GM23338 (cell line): ENCODE measurements at regions not wholly inside any gene's neighbourhood (a gene's known extent, or its start where the extent isn't known, plus 50 kb on each side); places are given as distances from the start of the nearest gene placed in this dataset.

Source experiments
- ATAC-seq: fragments of 200-7000 bp; cut with Tn5 transposase; 3 replicates; pipeline ENCODE4 v1.9.1; 2020
- DNase-seq: peaks from one replicate; pipeline ENCODE4 v3.0.0-alpha.2; 2015; ENCODE audit warnings: low spot score
- H2AFZ ChIP-seq: fragments of 200-600 bp; sonication (generic); 2 replicates; pipeline ENCODE4 v1.8.0; 2016; ENCODE audit warnings: antibody characterized with exemption, mild to moderate bottlenecking, moderate library complexity
- H3F3A ChIP-seq: fragments of 200-600 bp; sonication (generic); replicated peaks from 2 replicates; pipeline ENCODE4 v1.8.0; 2017; ENCODE audit warnings: antibody characterized with exemption, mixed run types, low read depth
- H3K27ac ChIP-seq: fragments of 200-600 bp; sonication (generic); 2 replicates; pipeline ENCODE4 v1.6.1; 2016; ENCODE audit warnings: low read depth
- H3K27me3 ChIP-seq: fragments of 200-600 bp; sonication (generic); 2 replicates; pipeline ENCODE4 v1.8.0; 2016; ENCODE audit warnings: mild to moderate bottlenecking, mixed run types, moderate library complexity; ENCODE audit not compliant: insufficient read depth
- H3K36me3 ChIP-seq: fragments of 200-600 bp; sonication (generic); 2 replicates; pipeline ENCODE4 v1.8.0; 2016; ENCODE audit warnings: mild to moderate bottlenecking; ENCODE audit not compliant: insufficient read depth
- H3K4me1 ChIP-seq: fragments of 200-600 bp; sonication (generic); 2 replicates; pipeline ENCODE4 v1.8.0; 2016; ENCODE audit warnings: mild to moderate bottlenecking, moderate library complexity; ENCODE audit not compliant: insufficient read depth
- H3K4me2 ChIP-seq: fragments of 200-600 bp; sonication (generic); 2 replicates; pipeline ENCODE4 v1.7.1; 2017; ENCODE audit warnings: mixed run types
- H3K4me3 ChIP-seq: fragments of 200-600 bp; sonication (generic); 2 replicates; pipeline ENCODE4 v1.6.1; 2016; ENCODE audit warnings: mixed run types
- H3K79me2 ChIP-seq: fragments of 200-600 bp; sonication (generic); replicated peaks from 2 replicates; pipeline ENCODE4 v1.8.0; 2017; ENCODE audit warnings: mild to moderate bottlenecking; ENCODE audit not compliant: insufficient read depth
- H3K9me2 ChIP-seq: fragments of 200-600 bp; sonication (generic); 2 replicates; pipeline ENCODE4 v1.8.0; 2017; ENCODE audit not compliant: insufficient read depth
- H4K20me1 ChIP-seq: fragments of 200-600 bp; sonication (generic); replicated peaks from 2 replicates; pipeline ENCODE4 v1.8.0; 2017; ENCODE audit warnings: mild to moderate bottlenecking; ENCODE audit not compliant: insufficient read depth
- H3K27ac Mint-ChIP-seq: 2 replicates; pipeline ENCODE4 v1.8.0; 2020; ENCODE audit warnings: inconsistent platforms, mild to moderate bottlenecking, moderate library complexity, mixed read lengths
- H3K27me3 Mint-ChIP-seq: 3 replicates; pipeline ENCODE4 v1.8.0; 2022; ENCODE audit warnings: low read depth, mild to moderate bottlenecking, moderate library complexity, mixed read lengths, inconsistent platforms; ENCODE audit not compliant: insufficient read depth, poor library complexity
- H3K36me3 Mint-ChIP-seq: 3 replicates; pipeline ENCODE4 v1.8.0; 2021; ENCODE audit warnings: low read depth, mild to moderate bottlenecking, inconsistent platforms, moderate library complexity, mixed read lengths
- H3K4me1 Mint-ChIP-seq: 3 replicates; pipeline ENCODE4 v1.8.0; 2020; ENCODE audit warnings: mild to moderate bottlenecking, inconsistent platforms, mixed read lengths
- H3K4me3 Mint-ChIP-seq: 3 replicates; pipeline ENCODE4 v1.8.0; 2021; ENCODE audit warnings: moderate library complexity, mild to moderate bottlenecking, inconsistent platforms, mixed read lengths
- H3K9me3 Mint-ChIP-seq: 3 replicates; pipeline ENCODE4 v1.8.0; 2020; ENCODE audit warnings: moderate library complexity, mild to moderate bottlenecking, inconsistent platforms, mixed read lengths
- EZH2 ChIP-seq: fragments of 200-600 bp; sonication (generic); IDR thresholded peaks from one replicate; pipeline ENCODE4 v1.8.0; 2017; ENCODE audit warnings: antibody characterized with exemption, mild to moderate bottlenecking, low read depth; ENCODE audit not compliant: unreplicated experiment
- POLR2AphosphoS5 ChIP-seq: IDR thresholded peaks from 2 replicates; pipeline ENCODE4 v1.6.1; 2016; ENCODE audit warnings: antibody characterized with exemption, low read depth
- ZNF114 ChIP-seq: fragments of 250-450 bp; sonication (Bioruptor Pico); IDR thresholded peaks from 2 replicates; pipeline ENCODE4 v1.5.0; 2020; ENCODE audit warnings: mild to moderate bottlenecking, moderate library complexity
- TF ChIP-seq, protein P1 (sequence below), 2 experiments: fragments of 200-600 bp in 1 of 2; sonication (generic) in 1 of 2; conservative IDR thresholded peaks; 2 replicates each; pipeline versions ENCODE4 v1.5.1 to v1.6.1; 2016 to 2017; ENCODE audit warnings: antibody characterized with exemption in 2 of 2, low read depth in 2 of 2, mild to moderate bottlenecking in 2 of 2, moderate library complexity in 1 of 2
- TF ChIP-seq, protein P2 (sequence below): fragments of 250-450 bp; sonication (Bioruptor Pico); IDR thresholded peaks from 2 replicates; pipeline ENCODE4 v1.5.0; 2020; ENCODE audit warnings: mild to moderate bottlenecking, moderate library complexity

DNA sequence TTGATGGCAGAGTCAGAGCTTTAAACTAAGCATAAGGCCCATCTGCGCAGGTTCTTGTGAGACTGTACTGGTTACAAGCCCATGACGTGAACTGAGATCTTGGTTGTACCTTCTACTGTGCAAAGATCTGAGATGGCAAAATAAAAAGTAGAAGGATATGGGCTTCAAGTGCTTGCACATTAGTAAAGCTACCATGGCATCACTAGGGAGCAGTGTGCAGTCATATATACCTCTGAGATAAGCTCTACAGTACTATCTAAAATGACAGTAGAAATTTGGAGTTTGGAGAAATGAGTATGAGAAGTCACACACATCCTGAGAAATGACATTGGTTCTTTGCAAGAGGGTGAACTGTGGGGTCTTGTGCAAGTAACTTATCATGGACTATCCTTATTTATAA, 408.2 kb upstream of the PRR16 start:
- H3K4me3 ChIP-seq = no peak overlapping the region
- Mint-ChIP-seq H3K27ac (no peak overlapping the region), H3K4me3 (no peak overlapping the region), H3K27me3 (no peaks in the 10 kb centered on the region), H3K9me3 (no peaks in the 10 kb centered on the region), H3K36me3 (no peaks in the 10 kb centered on the region), H3K4me1 (peaks cover 3% of the 10 kb centered on the region; the same call in 1 of the 3 replicates)
- ATAC-seq (no peak), DNase-seq (no peak)
- no peaks in the 10 kb centered on the region for H3K9me2 ChIP-seq
- no peaks in the 10 kb centered on the region for H3K36me3 ChIP-seq
- no peaks in the 10 kb centered on the region for H3K79me2 ChIP-seq
- TF ChIP-seq, protein P1, sequence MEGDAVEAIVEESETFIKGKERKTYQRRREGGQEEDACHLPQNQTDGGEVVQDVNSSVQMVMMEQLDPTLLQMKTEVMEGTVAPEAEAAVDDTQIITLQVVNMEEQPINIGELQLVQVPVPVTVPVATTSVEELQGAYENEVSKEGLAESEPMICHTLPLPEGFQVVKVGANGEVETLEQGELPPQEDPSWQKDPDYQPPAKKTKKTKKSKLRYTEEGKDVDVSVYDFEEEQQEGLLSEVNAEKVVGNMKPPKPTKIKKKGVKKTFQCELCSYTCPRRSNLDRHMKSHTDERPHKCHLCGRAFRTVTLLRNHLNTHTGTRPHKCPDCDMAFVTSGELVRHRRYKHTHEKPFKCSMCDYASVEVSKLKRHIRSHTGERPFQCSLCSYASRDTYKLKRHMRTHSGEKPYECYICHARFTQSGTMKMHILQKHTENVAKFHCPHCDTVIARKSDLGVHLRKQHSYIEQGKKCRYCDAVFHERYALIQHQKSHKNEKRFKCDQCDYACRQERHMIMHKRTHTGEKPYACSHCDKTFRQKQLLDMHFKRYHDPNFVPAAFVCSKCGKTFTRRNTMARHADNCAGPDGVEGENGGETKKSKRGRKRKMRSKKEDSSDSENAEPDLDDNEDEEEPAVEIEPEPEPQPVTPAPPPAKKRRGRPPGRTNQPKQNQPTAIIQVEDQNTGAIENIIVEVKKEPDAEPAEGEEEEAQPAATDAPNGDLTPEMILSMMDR (conservative IDR thresholded peaks at IDR 0.05; ENCODE audit: low read depth in 2 of 2) = peak in 1 of 2 experiments; percentile 14; a peak in 2 of 4 replicates
- TF ChIP-seq EZH2 (no peak), POLR2AphosphoS5 (no peak), ZNF114 (CRISPR knock-in tag) (no peak)
- TF ChIP-seq, protein P2, sequence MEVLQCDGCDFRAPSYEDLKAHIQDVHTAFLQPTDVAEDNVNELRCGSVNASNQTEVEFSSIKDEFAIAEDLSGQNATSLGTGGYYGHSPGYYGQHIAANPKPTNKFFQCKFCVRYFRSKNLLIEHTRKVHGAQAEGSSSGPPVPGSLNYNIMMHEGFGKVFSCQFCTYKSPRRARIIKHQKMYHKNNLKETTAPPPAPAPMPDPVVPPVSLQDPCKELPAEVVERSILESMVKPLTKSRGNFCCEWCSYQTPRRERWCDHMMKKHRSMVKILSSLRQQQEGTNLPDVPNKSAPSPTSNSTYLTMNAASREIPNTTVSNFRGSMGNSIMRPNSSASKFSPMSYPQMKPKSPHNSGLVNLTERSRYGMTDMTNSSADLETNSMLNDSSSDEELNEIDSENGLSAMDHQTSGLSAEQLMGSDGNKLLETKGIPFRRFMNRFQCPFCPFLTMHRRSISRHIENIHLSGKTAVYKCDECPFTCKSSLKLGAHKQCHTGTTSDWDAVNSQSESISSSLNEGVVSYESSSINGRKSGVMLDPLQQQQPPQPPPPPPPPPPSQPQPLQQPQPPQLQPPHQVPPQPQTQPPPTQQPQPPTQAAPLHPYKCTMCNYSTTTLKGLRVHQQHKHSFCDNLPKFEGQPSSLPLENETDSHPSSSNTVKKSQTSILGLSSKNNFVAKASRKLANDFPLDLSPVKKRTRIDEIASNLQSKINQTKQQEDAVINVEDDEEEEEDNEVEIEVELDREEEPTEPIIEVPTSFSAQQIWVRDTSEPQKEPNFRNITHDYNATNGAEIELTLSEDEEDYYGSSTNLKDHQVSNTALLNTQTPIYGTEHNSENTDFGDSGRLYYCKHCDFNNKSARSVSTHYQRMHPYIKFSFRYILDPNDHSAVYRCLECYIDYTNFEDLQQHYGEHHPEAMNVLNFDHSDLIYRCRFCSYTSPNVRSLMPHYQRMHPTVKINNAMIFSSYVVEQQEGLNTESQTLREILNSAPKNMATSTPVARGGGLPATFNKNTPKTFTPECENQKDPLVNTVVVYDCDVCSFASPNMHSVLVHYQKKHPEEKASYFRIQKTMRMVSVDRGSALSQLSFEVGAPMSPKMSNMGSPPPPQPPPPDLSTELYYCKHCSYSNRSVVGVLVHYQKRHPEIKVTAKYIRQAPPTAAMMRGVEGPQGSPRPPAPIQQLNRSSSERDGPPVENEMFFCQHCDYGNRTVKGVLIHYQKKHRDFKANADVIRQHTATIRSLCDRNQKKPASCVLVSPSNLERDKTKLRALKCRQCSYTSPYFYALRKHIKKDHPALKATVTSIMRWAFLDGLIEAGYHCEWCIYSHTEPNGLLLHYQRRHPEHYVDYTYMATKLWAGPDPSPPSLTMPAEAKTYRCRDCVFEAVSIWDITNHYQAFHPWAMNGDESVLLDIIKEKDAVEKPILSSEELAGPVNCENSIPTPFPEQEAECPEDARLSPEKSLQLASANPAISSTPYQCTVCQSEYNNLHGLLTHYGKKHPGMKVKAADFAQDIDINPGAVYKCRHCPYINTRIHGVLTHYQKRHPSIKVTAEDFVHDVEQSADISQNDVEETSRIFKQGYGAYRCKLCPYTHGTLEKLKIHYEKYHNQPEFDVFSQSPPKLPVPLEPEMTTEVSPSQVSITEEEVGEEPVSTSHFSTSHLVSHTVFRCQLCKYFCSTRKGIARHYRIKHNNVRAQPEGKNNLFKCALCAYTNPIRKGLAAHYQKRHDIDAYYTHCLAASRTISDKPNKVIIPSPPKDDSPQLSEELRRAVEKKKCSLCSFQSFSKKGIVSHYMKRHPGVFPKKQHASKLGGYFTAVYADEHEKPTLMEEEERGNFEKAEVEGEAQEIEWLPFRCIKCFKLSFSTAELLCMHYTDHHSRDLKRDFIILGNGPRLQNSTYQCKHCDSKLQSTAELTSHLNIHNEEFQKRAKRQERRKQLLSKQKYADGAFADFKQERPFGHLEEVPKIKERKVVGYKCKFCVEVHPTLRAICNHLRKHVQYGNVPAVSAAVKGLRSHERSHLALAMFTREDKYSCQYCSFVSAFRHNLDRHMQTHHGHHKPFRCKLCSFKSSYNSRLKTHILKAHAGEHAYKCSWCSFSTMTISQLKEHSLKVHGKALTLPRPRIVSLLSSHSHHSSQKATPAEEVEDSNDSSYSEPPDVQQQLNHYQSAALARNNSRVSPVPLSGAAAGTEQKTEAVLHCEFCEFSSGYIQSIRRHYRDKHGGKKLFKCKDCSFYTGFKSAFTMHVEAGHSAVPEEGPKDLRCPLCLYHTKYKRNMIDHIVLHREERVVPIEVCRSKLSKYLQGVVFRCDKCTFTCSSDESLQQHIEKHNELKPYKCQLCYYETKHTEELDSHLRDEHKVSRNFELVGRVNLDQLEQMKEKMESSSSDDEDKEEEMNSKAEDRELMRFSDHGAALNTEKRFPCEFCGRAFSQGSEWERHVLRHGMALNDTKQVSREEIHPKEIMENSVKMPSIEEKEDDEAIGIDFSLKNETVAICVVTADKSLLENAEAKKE (CRISPR knock-in tag) = no peak
- H3K27ac ChIP-seq = no peak overlapping the region
- H3K27me3 ChIP-seq = no peaks in the 10 kb centered on the region
- H3K4me1 ChIP-seq = no peaks in the 10 kb centered on the region
- H3F3A ChIP-seq = no peaks in the 10 kb centered on the region
- no peak overlapping the region for H3K4me2 ChIP-seq
- H2AFZ ChIP-seq = no peak overlapping the region
- H4K20me1 ChIP-seq = no peaks in the 10 kb centered on the region
